ENCODE measurements at regions not wholly inside any gene's neighbourhood (a gene's known extent, or its start where the extent isn't known, plus 50 kb on each side); places are given as distances from the start of the nearest gene placed in this dataset.
"Not testable (repeated sequence)": the region's sequence is repeated elsewhere in the genome, so short reads cannot be mapped to it uniquely, and the experiment has no call there.

GRCh38 chr5:124892185-124892848 lies 145.9 kb upstream of the ZNF608 start:
- in situ Hi-C loops (cut with MboI; ENCODE audit: low sequenced_read_pairs), result no loop called here

- in situ Hi-C loops (cut with MboI; ENCODE audit: low sequenced_read_pairs), result no loop called here
Measured at GRCh38 chr5:124894541-124894940, 148.1 kb upstream of the ZNF608 start.

GRCh38 chr5:124895236-124895635 lies 148.8 kb upstream of the ZNF608 start:
- in situ Hi-C loops (cut with MboI; ENCODE audit: low sequenced_read_pairs), result no loop called here

- in situ Hi-C loops (cut with MboI; ENCODE audit: low sequenced_read_pairs), result no loop called here
Measured at GRCh38 chr5:124901081-124901480, 154.6 kb upstream of the ZNF608 start.

GRCh38 chr5:124902097-124902821 lies 155.8 kb upstream of the ZNF608 start:
- in situ Hi-C loops (cut with MboI; ENCODE audit: low sequenced_read_pairs), result no loop called here

GRCh38 chr5:124905256-124906130 lies 159.1 kb upstream of the ZNF608 start:
- in situ Hi-C loops (cut with MboI; ENCODE audit: low sequenced_read_pairs), result no loop called here

- in situ Hi-C loops (cut with MboI; ENCODE audit: low sequenced_read_pairs), result no loop called here
Measured at GRCh38 chr5:124906339-124907097, 160.1 kb upstream of the ZNF608 start.

- in situ Hi-C loops (cut with MboI; ENCODE audit: low sequenced_read_pairs), result no loop called here
Measured at GRCh38 chr5:124907098-124907644, 160.7 kb upstream of the ZNF608 start.

- in situ Hi-C loops (cut with MboI; ENCODE audit: low sequenced_read_pairs), result no loop called here
Measured at GRCh38 chr5:124908581-124909451, 162.4 kb upstream of the ZNF608 start.

GRCh38 chr5:124909734-124910133 lies 163.3 kb upstream of the ZNF608 start:
- in situ Hi-C loops (cut with MboI; ENCODE audit: low sequenced_read_pairs), result no loop called here

GRCh38 chr5:124910354-124911016 lies 164.0 kb upstream of the ZNF608 start:
- in situ Hi-C loops (cut with MboI; ENCODE audit: low sequenced_read_pairs), result no loop called here

GRCh38 chr5:124912638-124913328 lies 166.3 kb upstream of the ZNF608 start:
- in situ Hi-C loops (cut with MboI; ENCODE audit: low sequenced_read_pairs), result no loop called here

- in situ Hi-C loops (cut with MboI; ENCODE audit: low sequenced_read_pairs), result no loop called here
Measured at GRCh38 chr5:124913329-124913653, 166.9 kb upstream of the ZNF608 start.

GRCh38 chr5:124916313-124916712 lies 169.9 kb upstream of the ZNF608 start:
- in situ Hi-C loops (cut with MboI; ENCODE audit: low sequenced_read_pairs), result not testable (repeated sequence)

- in situ Hi-C loops (cut with MboI; ENCODE audit: low sequenced_read_pairs), result no loop called here
Measured at GRCh38 chr5:124918618-124919017, 172.2 kb upstream of the ZNF608 start.

- in situ Hi-C loops (cut with MboI; ENCODE audit: low sequenced_read_pairs), result no loop called here
Measured at GRCh38 chr5:124919076-124919475, 172.6 kb upstream of the ZNF608 start.

GRCh38 chr5:124919747-124920525 lies 173.5 kb upstream of the ZNF608 start:
- in situ Hi-C loops (cut with MboI; ENCODE audit: low sequenced_read_pairs), result no loop called here
